MCF 10A (cell line): ENCODE measurements at regions not wholly inside any gene's neighbourhood (a gene's known extent, or its start where the extent isn't known, plus 50 kb on each side); places are given as distances from the start of the nearest gene placed in this dataset.

Experiments used
- BruUV-seq: library from RNA; stranded (reverse); fragments of 400-500 nt; replicated peaks from 2 replicates; lab custom pipeline; 2021; lab: Mats Ljungman, UMichigan
- CTCF ChIA-PET: fragments of 300-600 bp; sonication (Branson Sonifier 250); formaldehyde crosslinking; extraction: SDS; loops from one replicate; lab custom pipeline; 2021; ENCODE audit warnings: antibody characterized with exemption, inconsistent platforms; lab: Yijun Ruan, JAX
- POLR2A ChIA-PET: fragments of 300-600, 350-650 bp; sonication (Branson Sonifier 250); formaldehyde crosslinking; extraction: SDS; loops from one replicate; lab custom pipeline; 2020; ENCODE audit warnings: antibody characterized with exemption, inconsistent platforms; lab: Yijun Ruan, JAX
- DNase-seq: peaks from one replicate; pipeline ENCODE4 v3.0.0-alpha.2; 2018; ENCODE audit not compliant: unreplicated experiment
- H3K27ac Mint-ChIP-seq: one replicate; pipeline ENCODE4 v1.8.0; 2022; ENCODE audit warnings: mild to moderate bottlenecking, low read depth, mixed read lengths; ENCODE audit not compliant: unreplicated experiment
- H3K27me3 Mint-ChIP-seq: one replicate; pipeline ENCODE4 v1.8.0; 2022; ENCODE audit warnings: mixed read lengths; ENCODE audit not compliant: insufficient read depth, unreplicated experiment
- H3K36me3 Mint-ChIP-seq: one replicate; pipeline ENCODE4 v1.8.0; 2022; ENCODE audit warnings: mild to moderate bottlenecking, moderate library complexity, mixed read lengths; ENCODE audit not compliant: insufficient read depth, unreplicated experiment
- H3K4me1 Mint-ChIP-seq: one replicate; pipeline ENCODE4 v1.8.0; 2022; ENCODE audit warnings: mixed read lengths; ENCODE audit not compliant: insufficient read depth, unreplicated experiment
- H3K4me3 Mint-ChIP-seq: one replicate; pipeline ENCODE4 v1.8.0; 2022; ENCODE audit warnings: mild to moderate bottlenecking, moderate library complexity, mixed read lengths; ENCODE audit not compliant: unreplicated experiment
- H3K9me3 Mint-ChIP-seq: one replicate; pipeline ENCODE4 v1.8.0; 2022; ENCODE audit warnings: mixed read lengths; ENCODE audit not compliant: unreplicated experiment
- intact Hi-C: fragments of 100-400 bp; cut with micrococcal nuclease; formaldehyde crosslinking; loops from 2 replicates; pipeline ENCODE4 v1.14.1; 2022
- TF ChIP-seq, protein P1 (sequence below): fragments of 200-600 bp; IDR thresholded peaks from one replicate; pipeline ENCODE4 v1.8.0; 2022; ENCODE audit warnings: antibody characterized with exemption, mild to moderate bottlenecking; ENCODE audit not compliant: unreplicated experiment

DNA sequence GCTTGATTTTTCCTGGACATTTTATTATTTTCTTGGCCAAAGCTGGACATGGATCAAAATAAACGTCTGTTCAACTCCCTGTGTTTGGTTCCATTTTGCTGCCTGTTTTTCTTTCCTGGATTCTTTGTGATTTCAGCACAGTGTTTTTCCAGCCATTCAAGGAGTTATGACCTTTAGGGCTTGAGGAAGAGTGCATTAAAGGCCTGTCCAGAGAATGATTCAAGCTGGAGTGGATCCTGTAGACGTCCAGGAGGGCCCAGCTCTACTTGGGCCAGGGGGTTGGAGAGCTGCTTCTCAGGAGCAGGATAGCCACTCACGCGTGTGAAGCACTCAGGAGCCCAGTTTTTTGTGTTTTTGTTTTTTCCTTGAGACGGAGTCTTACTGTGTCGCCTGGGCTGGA lies 56.5 kb upstream of the IER3 start:
- Mint-ChIP-seq H3K4me1 (no peaks in the 10 kb centered on the region), H3K27me3 (no peaks in the 10 kb centered on the region), H3K27ac (no peak overlapping the region), H3K9me3 (no peaks in the 10 kb centered on the region), H3K4me3 (no peak overlapping the region), H3K36me3 (no peaks in the 10 kb centered on the region)
- BruUV-seq, result no TSS peak
- ChIA-PET CTCF (interaction anchor here (0.5 to 1.0 kb wide), 2 partner anchors 69 to 77 kb away, joined by 3 read pairs; no protein-coding TSS in a partner anchor), POLR2A (interaction anchor here (0.7 to 1.1 kb wide), 5 partner anchors 9 to 52 kb away, joined by 3 to 5 read pairs (median 3); no protein-coding TSS in a partner anchor)
- TF ChIP-seq, protein P1, sequence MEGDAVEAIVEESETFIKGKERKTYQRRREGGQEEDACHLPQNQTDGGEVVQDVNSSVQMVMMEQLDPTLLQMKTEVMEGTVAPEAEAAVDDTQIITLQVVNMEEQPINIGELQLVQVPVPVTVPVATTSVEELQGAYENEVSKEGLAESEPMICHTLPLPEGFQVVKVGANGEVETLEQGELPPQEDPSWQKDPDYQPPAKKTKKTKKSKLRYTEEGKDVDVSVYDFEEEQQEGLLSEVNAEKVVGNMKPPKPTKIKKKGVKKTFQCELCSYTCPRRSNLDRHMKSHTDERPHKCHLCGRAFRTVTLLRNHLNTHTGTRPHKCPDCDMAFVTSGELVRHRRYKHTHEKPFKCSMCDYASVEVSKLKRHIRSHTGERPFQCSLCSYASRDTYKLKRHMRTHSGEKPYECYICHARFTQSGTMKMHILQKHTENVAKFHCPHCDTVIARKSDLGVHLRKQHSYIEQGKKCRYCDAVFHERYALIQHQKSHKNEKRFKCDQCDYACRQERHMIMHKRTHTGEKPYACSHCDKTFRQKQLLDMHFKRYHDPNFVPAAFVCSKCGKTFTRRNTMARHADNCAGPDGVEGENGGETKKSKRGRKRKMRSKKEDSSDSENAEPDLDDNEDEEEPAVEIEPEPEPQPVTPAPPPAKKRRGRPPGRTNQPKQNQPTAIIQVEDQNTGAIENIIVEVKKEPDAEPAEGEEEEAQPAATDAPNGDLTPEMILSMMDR, result no peak
- intact Hi-C loops, result no loop called here
- DNase-seq, result no peak

DNA sequence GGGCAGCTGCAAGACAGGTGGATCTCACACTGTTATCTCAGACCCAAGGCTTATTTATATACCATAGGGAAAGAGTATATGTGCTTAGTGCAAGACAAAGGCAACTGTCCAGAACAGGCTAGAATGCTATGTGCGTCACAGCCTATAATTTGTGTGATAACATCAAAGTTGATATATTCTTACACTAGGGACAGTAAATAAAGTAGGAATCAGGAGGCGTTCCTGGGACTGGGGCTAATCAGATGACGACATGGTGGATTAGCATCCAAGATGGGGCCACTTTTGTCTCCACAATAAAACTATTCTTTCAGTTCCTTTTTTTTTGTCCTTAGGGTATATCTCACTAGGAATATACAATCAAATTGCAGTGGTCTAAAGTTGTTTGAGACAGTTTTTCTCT lies 54.9 kb upstream of the IER3 start:
- ChIA-PET CTCF (no interaction called here), POLR2A (interaction anchor here (1.1 kb wide), 1 partner anchor 10 kb away, joined by 4 read pairs; no protein-coding TSS in a partner anchor)
- no peaks in the 10 kb centered on the region for H3K36me3 Mint-ChIP-seq
- no peak overlapping the region for H3K27ac Mint-ChIP-seq
- H3K4me3 Mint-ChIP-seq, result no peak overlapping the region
- no peaks in the 10 kb centered on the region for H3K4me1 Mint-ChIP-seq
- H3K9me3 Mint-ChIP-seq, result no peaks in the 10 kb centered on the region
- DNase-seq, result no peak
- intact Hi-C loops, result no loop called here
- no peaks in the 10 kb centered on the region for H3K27me3 Mint-ChIP-seq
- TF ChIP-seq, protein P1, result no peak
- no TSS peak for BruUV-seq

DNA sequence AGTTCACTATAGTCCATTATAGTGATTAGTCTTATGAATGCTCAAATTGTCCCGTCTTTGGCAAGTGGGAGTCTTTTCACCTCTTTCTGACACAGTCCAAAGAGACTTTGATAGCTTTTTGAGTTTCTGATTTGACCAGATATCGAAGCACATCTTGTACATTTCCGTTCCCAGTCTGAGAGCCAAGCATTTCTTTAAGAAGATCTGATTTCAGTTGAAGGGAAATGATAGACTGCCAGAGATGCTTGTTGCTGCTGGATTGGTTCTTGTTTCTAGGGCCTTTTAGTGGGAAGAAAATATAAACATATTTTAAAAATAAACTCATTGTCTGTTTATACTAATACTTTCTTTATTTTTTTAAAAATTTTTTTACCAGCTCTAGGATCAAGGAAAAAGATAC lies 54.1 kb upstream of the IER3 start:
- TF ChIP-seq, protein P1, result no peak
- Mint-ChIP-seq H3K27ac (no peak overlapping the region), H3K4me1 (no peaks in the 10 kb centered on the region), H3K4me3 (no peak overlapping the region), H3K27me3 (no peaks in the 10 kb centered on the region), H3K36me3 (no peaks in the 10 kb centered on the region), H3K9me3 (no peaks in the 10 kb centered on the region)
- no TSS peak for BruUV-seq
- DNase-seq, result no peak
- CTCF ChIA-PET, result no interaction called here
- intact Hi-C loops, result no loop called here
- POLR2A ChIA-PET, result interaction anchor here (1.1 kb wide), 1 partner anchor 9 kb away, joined by 4 read pairs; no protein-coding TSS in a partner anchor

DNA sequence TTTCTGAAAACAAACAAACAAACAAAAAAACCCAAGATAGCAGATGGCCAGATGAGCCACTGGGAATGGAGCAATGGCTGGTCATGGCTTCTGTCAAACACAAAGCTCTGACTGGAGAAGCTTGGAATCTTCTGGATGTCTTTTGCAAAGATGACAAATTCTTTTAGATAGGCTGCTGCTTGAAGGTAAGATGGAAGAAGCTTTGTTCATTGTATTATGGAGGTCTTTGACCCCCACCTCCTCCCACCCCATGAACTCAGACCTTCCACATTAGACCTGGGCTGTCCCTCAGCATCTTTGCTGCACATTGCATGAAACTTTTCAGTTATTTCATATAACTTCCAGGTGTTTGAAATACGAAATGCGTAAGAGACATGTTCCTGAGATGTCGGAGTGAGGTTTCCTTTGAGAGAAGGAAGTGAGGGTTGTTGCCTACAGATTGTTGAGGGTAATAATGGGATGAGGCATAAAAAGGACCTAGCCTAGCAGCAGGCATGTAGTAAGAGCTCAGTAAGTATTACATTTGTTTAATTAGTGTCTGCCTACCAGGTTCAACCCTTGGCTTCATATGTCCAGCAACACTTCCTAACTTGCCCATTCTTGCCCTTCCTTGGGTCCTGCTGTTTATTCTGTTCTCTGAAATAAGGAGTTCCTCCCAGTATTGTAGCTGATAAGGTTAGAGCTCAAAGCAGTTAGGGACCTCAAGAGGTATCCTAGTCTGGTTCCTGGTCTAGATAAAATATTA lies 51.4 kb upstream of the IER3 start:
- TF ChIP-seq, protein P1, result no peak
- H3K4me1 Mint-ChIP-seq, result no peaks in the 10 kb centered on the region
- no peaks in the 10 kb centered on the region for H3K27me3 Mint-ChIP-seq
- H3K27ac Mint-ChIP-seq, result no peak overlapping the region
- no peak overlapping the region for H3K4me3 Mint-ChIP-seq
- no peaks in the 10 kb centered on the region for H3K36me3 Mint-ChIP-seq
- ChIA-PET CTCF (interaction anchor here (0.6 to 1.4 kb wide), 2 partner anchors 22 to 114 kb away, joined by 3 to 4 read pairs; no protein-coding TSS in a partner anchor), POLR2A (interaction anchor here (0.5 to 2.5 kb wide), 6 partner anchors 10 to 1334 kb away, joined by 3 to 11 read pairs (median 3); partner anchors contain the start of gene FKBPL)
- intact Hi-C loops, result no loop called here
- no peaks in the 10 kb centered on the region for H3K9me3 Mint-ChIP-seq
- no peak for DNase-seq
- no TSS peak for BruUV-seq
